ENCODE measurements at regions not wholly inside any gene's neighbourhood (a gene's known extent, or its start where the extent isn't known, plus 50 kb on each side); places are given as distances from the start of the nearest gene placed in this dataset.
"Not testable (repeated sequence)": the region's sequence is repeated elsewhere in the genome, so short reads cannot be mapped to it uniquely, and the experiment has no call there.

DNA sequence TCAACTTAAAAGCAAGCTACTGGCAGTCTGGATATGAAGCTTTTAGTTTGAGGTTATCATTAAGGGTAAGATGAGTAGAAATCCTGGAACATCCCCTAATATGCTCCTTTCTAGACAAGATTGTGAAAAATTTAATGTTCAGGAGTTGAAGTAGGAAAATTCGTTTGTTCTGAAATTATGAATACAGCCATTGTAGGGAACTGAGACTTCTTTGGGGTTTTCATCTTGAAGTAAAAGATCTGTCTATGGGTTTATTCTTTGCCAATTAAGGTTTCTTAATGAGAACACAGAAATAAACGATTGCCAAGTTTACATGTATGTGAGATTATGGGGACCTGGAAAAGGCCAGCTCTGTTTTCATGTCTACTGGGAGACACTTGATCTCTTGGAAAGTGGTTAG lies 225.6 kb upstream of the MOCS1 start:
- no peaks in the 10 kb centered on the region for H3K4me1 ChIP-seq (ENCODE audit: control insufficient read depth, insufficient read depth, low read length)
- no peaks in the 10 kb centered on the region for H3K9me3 ChIP-seq (ENCODE audit: control insufficient read depth, insufficient read depth, low read depth, low read length)
- 0 out of 2 replicates have a peak, but pooled peaks cover 2% of the 10 kb centered on the region for H3K27me3 ChIP-seq (ENCODE audit: control insufficient read depth, insufficient read depth, low read length)
- no peak overlapping the region for H3K9ac ChIP-seq (ENCODE audit: low read length)
- no peaks in the 10 kb centered on the region for H3K36me3 ChIP-seq (ENCODE audit: control insufficient read depth, insufficient read depth, low read length)
- H3K27ac ChIP-seq (ENCODE audit: low read depth, low read length) = no peak overlapping the region
- no peak overlapping the region for H3K4me3 ChIP-seq (ENCODE audit: low read depth, low read length)

DNA sequence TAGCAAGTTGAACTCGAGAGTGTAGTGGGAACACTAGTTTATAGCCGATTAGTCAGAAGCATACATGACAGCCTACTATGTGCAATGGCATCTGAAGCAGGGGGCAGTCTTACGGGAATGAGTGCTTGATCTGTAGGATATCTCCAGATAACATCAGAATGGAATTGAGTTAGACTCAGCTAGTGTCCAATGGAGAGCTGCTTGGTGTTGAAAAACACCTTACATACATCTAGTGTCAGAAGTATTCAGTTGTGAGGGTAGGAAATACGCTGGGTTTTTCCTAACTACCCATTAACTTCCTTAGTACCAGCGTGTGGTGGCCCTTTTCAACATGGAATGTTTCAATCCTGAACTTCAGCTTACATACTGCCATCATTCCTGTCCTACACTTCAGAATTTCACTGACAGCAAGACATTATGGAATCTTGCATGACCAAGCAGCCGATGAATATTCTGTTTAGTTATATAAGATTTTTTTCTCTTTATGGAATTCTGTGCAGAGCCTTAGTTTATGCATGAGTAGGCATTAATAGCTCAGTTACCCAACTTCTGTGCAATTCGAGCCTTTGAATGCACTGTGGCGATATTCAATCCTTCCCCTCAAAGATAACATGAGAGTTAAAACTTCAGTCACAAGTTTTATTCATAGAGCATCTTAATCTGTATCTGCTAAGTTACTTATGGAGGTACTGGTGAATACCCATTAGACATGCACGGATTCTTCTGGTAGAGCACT lies 218.6 kb upstream of the MOCS1 start:
- Histone ChIP-seq H3K4me1 (ENCODE audit: control insufficient read depth, insufficient read depth, low read length) (no peaks in the 10 kb centered on the region), H3K9ac (ENCODE audit: low read length) (no peak overlapping the region), H3K36me3 (ENCODE audit: control insufficient read depth, insufficient read depth, low read length) (no peaks in the 10 kb centered on the region), H3K27me3 (ENCODE audit: control insufficient read depth, insufficient read depth, low read length) (peaks cover 26% of the 10 kb centered on the region; the same call in 1 of the 2 replicates), H3K9me3 (ENCODE audit: control insufficient read depth, insufficient read depth, low read depth, low read length) (no peaks in the 10 kb centered on the region), H3K4me3 (ENCODE audit: low read depth, low read length) (no peak overlapping the region), H3K27ac (ENCODE audit: low read depth, low read length) (no peak overlapping the region)

DNA sequence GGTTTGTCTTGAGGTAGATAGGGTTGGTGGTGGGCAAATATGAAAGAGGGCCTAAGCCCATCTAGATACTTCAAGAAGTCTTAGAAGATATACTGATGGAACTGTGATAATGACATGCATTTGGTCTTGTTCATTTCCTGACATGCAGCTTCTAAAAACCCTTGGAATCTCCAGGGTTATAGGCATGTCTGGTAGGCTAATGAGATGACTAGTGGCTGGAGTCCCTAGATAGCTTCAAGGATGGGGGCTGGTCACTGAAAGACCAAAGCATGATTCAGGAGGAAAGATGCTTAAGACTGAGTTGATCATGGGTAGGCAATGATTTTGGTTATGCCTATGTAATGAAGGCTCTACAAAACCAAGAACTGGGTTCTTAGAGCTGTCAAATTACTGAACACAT lies 217.9 kb upstream of the MOCS1 start:
- Histone ChIP-seq H3K9me3 (ENCODE audit: control insufficient read depth, insufficient read depth, low read depth, low read length) (no peaks in the 10 kb centered on the region), H3K27ac (ENCODE audit: low read depth, low read length) (no peak overlapping the region), H3K36me3 (ENCODE audit: control insufficient read depth, insufficient read depth, low read length) (no peaks in the 10 kb centered on the region), H3K4me3 (ENCODE audit: low read depth, low read length) (no peak overlapping the region), H3K9ac (ENCODE audit: low read length) (no peak overlapping the region), H3K4me1 (ENCODE audit: control insufficient read depth, insufficient read depth, low read length) (no peaks in the 10 kb centered on the region), H3K27me3 (ENCODE audit: control insufficient read depth, insufficient read depth, low read length) (peaks cover 26% of the 10 kb centered on the region; the same call in 1 of the 2 replicates)

DNA sequence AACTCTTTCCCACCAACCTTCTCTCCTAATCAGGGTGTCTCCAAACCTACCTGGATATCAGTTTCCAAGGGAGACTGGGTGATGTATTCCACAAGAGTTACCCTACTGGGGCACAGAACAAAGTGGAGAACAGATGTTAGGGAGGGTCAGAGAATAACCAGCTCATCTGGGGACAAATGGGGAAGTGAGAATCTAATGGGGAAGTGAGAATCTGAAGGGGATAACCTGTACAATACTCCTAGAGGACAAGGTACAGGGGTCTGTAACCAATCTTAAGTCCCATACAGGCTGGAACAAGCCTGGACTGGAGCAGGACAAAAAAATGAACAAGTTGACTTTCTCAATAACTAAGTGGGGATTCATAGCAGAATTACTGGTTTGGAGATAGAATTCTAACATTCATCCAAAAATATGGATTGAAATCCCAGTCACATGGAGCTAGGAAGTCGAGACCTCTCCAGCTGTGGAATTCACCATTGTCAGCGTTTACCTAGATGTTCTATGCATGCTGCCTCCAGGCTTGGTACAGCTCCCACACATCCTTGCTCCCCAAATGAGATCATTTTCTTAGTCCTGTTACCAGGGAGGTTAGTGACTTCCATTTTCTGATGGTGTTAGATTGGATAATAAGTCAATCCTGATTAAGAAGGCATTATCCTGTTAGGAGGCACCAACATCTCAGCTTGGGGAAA lies 214.8 kb upstream of the MOCS1 start:
- Histone ChIP-seq H3K9ac (ENCODE audit: low read length) (no peak overlapping the region), H3K36me3 (ENCODE audit: control insufficient read depth, insufficient read depth, low read length) (no peaks in the 10 kb centered on the region), H3K4me1 (ENCODE audit: control insufficient read depth, insufficient read depth, low read length) (no peaks in the 10 kb centered on the region), H3K27me3 (ENCODE audit: control insufficient read depth, insufficient read depth, low read length) (peaks cover 22% of the 10 kb centered on the region; the same call in 1 of the 2 replicates), H3K27ac (ENCODE audit: low read depth, low read length) (no peak overlapping the region), H3K9me3 (ENCODE audit: control insufficient read depth, insufficient read depth, low read depth, low read length) (no peaks in the 10 kb centered on the region), H3K4me3 (ENCODE audit: low read depth, low read length) (no peak overlapping the region)

DNA sequence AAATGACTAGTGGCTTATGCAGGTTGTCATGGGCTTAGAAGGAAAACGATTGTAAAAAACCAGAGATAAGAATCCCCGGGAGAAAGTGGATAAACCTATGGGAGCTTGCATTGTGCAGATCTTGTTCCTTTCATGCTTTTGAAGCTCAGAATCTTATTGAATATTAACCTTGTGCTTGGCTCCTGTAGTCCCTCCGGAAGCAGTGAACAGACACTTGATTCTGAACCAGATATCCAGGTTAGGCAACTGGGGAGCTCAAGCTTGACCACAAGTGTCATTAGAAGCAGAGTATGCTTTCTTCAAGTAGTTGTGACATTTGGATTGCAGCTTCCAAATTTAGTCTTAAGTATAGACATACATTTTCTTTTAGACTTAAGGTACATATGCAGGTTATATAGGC lies 212.6 kb upstream of the MOCS1 start:
- Histone ChIP-seq H3K27me3 (ENCODE audit: control insufficient read depth, insufficient read depth, low read length) (peaks cover 19% of the 10 kb centered on the region; the same call in 1 of the 2 replicates), H3K4me3 (ENCODE audit: low read depth, low read length) (no peak overlapping the region), H3K9me3 (ENCODE audit: control insufficient read depth, insufficient read depth, low read depth, low read length) (no peaks in the 10 kb centered on the region), H3K36me3 (ENCODE audit: control insufficient read depth, insufficient read depth, low read length) (no peaks in the 10 kb centered on the region), H3K4me1 (ENCODE audit: control insufficient read depth, insufficient read depth, low read length) (no peaks in the 10 kb centered on the region), H3K9ac (ENCODE audit: low read length) (no peak overlapping the region), H3K27ac (ENCODE audit: low read depth, low read length) (no peak overlapping the region)

DNA sequence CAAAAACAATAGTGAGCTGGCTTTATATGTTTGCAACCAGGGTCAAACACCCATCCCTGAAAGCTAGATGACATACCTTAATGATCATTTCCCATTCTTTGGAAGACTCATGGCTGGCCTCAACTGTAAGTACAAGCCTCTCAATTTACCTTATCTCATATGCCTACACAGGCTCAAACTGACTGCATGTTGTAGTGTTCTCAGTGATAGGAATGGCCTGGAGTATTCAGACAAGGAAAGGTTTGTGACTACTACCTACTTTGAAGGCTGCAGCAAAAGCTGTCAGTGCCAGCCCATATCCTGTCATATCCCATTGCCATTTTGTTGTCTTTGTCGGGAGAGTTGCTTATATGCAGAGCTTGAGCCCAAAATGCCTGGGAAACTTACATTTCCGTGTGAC lies 205.2 kb upstream of the MOCS1 start:
- Histone ChIP-seq H3K36me3 (ENCODE audit: control insufficient read depth, insufficient read depth, low read length) (no peaks in the 10 kb centered on the region), H3K27ac (ENCODE audit: low read depth, low read length) (no peak overlapping the region), H3K4me3 (ENCODE audit: low read depth, low read length) (no peak overlapping the region), H3K27me3 (ENCODE audit: control insufficient read depth, insufficient read depth, low read length) (no peaks in the 10 kb centered on the region), H3K4me1 (ENCODE audit: control insufficient read depth, insufficient read depth, low read length) (no peaks in the 10 kb centered on the region), H3K9me3 (ENCODE audit: control insufficient read depth, insufficient read depth, low read depth, low read length) (no peaks in the 10 kb centered on the region), H3K9ac (ENCODE audit: low read length) (no peak overlapping the region)

DNA sequence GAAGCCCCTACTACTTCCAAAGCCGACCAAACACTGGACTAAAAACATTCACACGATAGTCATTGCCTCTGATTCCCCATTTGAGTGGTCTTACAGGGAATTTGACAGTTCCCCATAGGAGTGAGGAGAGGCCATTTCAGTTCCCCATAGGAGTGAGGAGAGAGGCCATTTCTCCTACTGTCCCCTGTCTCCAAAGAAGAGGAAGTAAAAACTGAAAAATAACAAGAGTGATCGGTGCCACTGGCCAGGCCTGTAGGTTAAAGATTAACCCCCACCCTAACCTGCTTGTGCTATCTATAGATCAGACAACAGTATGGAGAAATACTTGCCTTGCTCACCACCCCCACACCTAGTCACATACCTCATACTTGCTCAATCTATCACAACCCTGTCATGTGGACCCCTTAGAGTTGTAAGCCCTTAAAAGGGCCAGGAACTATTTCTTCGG lies 204.0 kb upstream of the MOCS1 start:
- no peaks in the 10 kb centered on the region for H3K4me1 ChIP-seq (ENCODE audit: control insufficient read depth, insufficient read depth, low read length)
- H3K27ac ChIP-seq (ENCODE audit: low read depth, low read length) = no peak overlapping the region
- H3K27me3 ChIP-seq (ENCODE audit: control insufficient read depth, insufficient read depth, low read length) = no peaks in the 10 kb centered on the region
- no peak overlapping the region for H3K9ac ChIP-seq (ENCODE audit: low read length)
- H3K36me3 ChIP-seq (ENCODE audit: control insufficient read depth, insufficient read depth, low read length) = no peaks in the 10 kb centered on the region
- H3K4me3 ChIP-seq (ENCODE audit: low read depth, low read length) = no peak overlapping the region
- H3K9me3 ChIP-seq (ENCODE audit: control insufficient read depth, insufficient read depth, low read depth, low read length) = no peaks in the 10 kb centered on the region

DNA sequence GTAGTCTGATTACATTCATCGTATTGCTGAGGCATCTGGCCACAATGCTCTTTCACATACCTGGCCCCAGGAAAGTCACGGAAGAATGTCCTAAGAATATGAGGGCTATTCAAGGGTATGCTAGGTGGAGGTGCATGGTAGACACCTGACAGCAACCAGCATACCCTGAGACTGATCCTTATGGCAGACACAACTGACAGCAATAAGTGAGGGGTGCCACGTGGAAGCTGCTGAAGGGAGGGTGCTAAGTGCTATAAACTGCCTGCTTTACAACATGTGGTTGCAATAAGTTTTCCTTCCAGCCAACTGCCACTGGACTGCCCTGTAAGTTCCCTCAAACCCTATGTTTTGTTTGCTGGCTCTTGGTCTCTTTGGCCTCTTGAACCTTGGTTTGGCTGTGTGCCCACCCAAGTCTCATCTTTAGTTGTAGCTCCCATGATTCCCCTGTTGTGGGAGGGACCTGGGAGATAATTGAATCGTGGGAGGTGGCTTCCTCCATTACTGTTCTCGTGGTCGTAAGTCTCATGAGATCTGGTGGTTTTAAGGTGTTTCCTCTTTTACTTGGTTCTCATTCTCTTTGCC lies 201.3 kb upstream of the MOCS1 start:
- H3K9me3 ChIP-seq (ENCODE audit: control insufficient read depth, insufficient read depth, low read depth, low read length) = no peaks in the 10 kb centered on the region
- no peak overlapping the region for H3K27ac ChIP-seq (ENCODE audit: low read depth, low read length)
- no peaks in the 10 kb centered on the region for H3K27me3 ChIP-seq (ENCODE audit: control insufficient read depth, insufficient read depth, low read length)
- no peak overlapping the region for H3K4me3 ChIP-seq (ENCODE audit: low read depth, low read length)
- no peaks in the 10 kb centered on the region for H3K4me1 ChIP-seq (ENCODE audit: control insufficient read depth, insufficient read depth, low read length)
- H3K9ac ChIP-seq (ENCODE audit: low read length) = no peak overlapping the region
- no peaks in the 10 kb centered on the region for H3K36me3 ChIP-seq (ENCODE audit: control insufficient read depth, insufficient read depth, low read length)

DNA sequence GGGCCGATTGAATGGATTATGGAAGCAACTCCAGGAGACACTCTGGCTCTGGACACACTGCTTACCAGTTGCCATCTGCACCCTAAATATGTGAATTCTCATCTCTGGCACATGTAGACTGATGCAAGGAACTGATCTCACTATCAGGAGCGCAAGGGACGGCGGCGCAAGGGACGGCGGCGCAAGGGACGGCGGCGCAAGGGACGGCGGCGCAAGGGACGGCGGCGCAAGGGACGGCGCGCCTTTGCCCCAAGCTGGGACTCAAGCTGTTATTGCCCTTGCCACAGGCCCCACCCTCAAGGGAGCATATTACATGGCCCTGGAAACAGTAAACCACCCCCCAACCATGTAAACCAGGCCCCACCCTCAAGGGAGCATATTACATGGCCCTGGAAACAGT lies 199.7 kb upstream of the MOCS1 start:
- not testable (repeated sequence) for H3K36me3 ChIP-seq (ENCODE audit: control insufficient read depth, insufficient read depth, low read length)

DNA sequence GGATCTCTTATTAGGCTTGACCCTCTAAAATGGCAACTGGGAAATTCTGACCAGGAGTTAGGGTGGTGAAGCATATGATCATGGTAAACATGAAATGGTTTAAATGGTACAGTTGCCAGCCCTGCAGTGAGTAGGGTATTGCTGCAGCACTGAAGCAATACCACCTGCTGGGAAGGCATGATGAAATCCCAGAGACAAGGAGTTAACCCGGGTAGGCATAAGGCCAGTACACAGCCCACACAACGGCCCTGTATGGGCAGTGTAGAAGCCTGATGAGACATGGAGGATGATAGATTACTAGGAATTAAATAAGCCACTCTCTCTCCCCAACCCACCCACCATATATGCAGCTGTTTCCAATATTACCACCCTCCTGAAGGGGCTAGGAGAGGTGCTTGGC lies 197.4 kb upstream of the MOCS1 start:
- no peaks in the 10 kb centered on the region for H3K36me3 ChIP-seq (ENCODE audit: control insufficient read depth, insufficient read depth, low read length)
- H3K9ac ChIP-seq (ENCODE audit: low read length) = no peak overlapping the region
- no peak overlapping the region for H3K27ac ChIP-seq (ENCODE audit: low read depth, low read length)
- no peaks in the 10 kb centered on the region for H3K27me3 ChIP-seq (ENCODE audit: control insufficient read depth, insufficient read depth, low read length)
- H3K9me3 ChIP-seq (ENCODE audit: control insufficient read depth, insufficient read depth, low read depth, low read length) = no peaks in the 10 kb centered on the region
- H3K4me3 ChIP-seq (ENCODE audit: low read depth, low read length) = no peak overlapping the region
- no peaks in the 10 kb centered on the region for H3K4me1 ChIP-seq (ENCODE audit: control insufficient read depth, insufficient read depth, low read length)

More for the DNA sequence above, 199.7 kb upstream of the MOCS1 start:
- not testable (repeated sequence) for H3K27ac ChIP-seq (ENCODE audit: low read depth, low read length); H3K4me1 ChIP-seq (ENCODE audit: control insufficient read depth, insufficient read depth, low read length); H3K9ac ChIP-seq (ENCODE audit: low read length); H3K4me3 ChIP-seq (ENCODE audit: low read depth, low read length); H3K9me3 ChIP-seq (ENCODE audit: control insufficient read depth, insufficient read depth, low read depth, low read length); H3K27me3 ChIP-seq (ENCODE audit: control insufficient read depth, insufficient read depth, low read length)

DNA sequence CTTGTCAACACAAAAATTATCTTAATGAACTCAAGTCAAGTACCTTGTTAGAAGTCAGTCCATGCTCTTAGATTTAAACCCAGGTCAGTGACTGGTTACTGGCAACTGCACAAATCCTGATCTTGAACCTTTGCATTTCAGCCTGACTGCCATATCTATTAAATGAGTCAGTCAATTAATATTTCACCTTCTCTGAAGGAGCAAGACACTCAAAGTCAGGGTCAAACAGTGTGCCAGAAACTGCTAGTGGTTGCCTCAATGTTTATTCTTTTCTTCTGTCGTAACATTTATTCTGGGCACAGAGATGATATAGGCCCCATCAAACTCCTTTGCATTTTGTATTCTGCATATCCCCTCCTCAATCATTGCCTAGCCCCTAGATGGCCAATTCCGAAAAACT lies 193.9 kb upstream of the MOCS1 start:
- H3K4me1 ChIP-seq (ENCODE audit: control insufficient read depth, insufficient read depth, low read length) = no peaks in the 10 kb centered on the region
- H3K9ac ChIP-seq (ENCODE audit: low read length) = no peak overlapping the region
- H3K9me3 ChIP-seq (ENCODE audit: control insufficient read depth, insufficient read depth, low read depth, low read length) = no peaks in the 10 kb centered on the region
- H3K27ac ChIP-seq (ENCODE audit: low read depth, low read length) = no peak overlapping the region
- H3K4me3 ChIP-seq (ENCODE audit: low read depth, low read length) = no peak overlapping the region
- H3K36me3 ChIP-seq (ENCODE audit: control insufficient read depth, insufficient read depth, low read length) = no peaks in the 10 kb centered on the region
- H3K27me3 ChIP-seq (ENCODE audit: control insufficient read depth, insufficient read depth, low read length) = peaks cover 6% of the 10 kb centered on the region; the same call in 1 of the 2 replicates

All from HUES6 (cell line).